ENCODE measurements at regions not wholly inside any gene's neighbourhood (a gene's known extent, or its start where the extent isn't known, plus 50 kb on each side); places are given as distances from the start of the nearest gene placed in this dataset.

DNA sequence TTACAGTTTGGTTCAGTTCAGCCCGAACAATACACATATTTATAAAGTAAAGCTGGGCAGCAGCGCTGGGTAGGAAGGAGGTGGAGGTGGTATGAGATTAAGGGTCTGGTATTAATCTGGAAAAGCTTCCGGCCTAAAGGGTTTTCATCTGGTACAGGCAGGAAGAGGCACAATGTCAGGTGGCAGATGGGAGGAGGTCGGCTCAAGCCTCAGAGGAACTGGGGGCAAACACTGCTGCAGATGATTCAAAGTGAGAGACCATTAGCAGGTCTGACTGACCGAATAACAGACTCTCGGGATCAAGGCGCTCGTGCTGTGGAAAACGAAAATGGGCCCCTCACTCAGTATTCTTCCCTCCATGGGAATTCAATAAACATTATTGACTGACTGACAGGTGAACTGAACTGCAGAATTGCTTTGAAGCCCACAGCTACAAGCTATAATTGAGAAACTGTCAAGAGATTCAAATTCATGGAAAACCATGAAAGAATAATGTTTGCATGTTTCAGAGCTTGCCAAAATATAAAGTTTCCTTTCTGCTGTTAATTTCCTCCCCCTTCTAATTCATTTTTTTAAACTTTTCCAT is 75.3 kb downstream of the TMEM167A start:
- TF ChIP-seq, protein P1, sequence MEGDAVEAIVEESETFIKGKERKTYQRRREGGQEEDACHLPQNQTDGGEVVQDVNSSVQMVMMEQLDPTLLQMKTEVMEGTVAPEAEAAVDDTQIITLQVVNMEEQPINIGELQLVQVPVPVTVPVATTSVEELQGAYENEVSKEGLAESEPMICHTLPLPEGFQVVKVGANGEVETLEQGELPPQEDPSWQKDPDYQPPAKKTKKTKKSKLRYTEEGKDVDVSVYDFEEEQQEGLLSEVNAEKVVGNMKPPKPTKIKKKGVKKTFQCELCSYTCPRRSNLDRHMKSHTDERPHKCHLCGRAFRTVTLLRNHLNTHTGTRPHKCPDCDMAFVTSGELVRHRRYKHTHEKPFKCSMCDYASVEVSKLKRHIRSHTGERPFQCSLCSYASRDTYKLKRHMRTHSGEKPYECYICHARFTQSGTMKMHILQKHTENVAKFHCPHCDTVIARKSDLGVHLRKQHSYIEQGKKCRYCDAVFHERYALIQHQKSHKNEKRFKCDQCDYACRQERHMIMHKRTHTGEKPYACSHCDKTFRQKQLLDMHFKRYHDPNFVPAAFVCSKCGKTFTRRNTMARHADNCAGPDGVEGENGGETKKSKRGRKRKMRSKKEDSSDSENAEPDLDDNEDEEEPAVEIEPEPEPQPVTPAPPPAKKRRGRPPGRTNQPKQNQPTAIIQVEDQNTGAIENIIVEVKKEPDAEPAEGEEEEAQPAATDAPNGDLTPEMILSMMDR (IDR thresholded peaks at IDR 0.05; ENCODE audit: low read depth, low read length), result no peak
- DNase-seq (ENCODE audit: extremely low read depth, low read depth), result no peak

- TF ChIP-seq, protein P1 (IDR thresholded peaks at IDR 0.05; ENCODE audit: low read depth, low read length), result no peak
- DNase-seq (ENCODE audit: extremely low read depth, low read depth), result no peak
These were observed 76.3 kb downstream of the TMEM167A start for GRCh38 chr5:83000922-83001321.

- TF ChIP-seq, protein P1 (IDR thresholded peaks at IDR 0.05; ENCODE audit: low read depth, low read length), result no peak
- DNase-seq (ENCODE audit: extremely low read depth, low read depth), result no peak
These were observed 76.8 kb downstream of the TMEM167A start for GRCh38 chr5:83000428-83000827.

GRCh38 chr5:82993416-82993815 is 83.8 kb downstream of the TMEM167A start:
- TF ChIP-seq, protein P1 (IDR thresholded peaks at IDR 0.05; ENCODE audit: low read depth, low read length), result no peak
- DNase-seq (ENCODE audit: extremely low read depth, low read depth), result no peak

DNA sequence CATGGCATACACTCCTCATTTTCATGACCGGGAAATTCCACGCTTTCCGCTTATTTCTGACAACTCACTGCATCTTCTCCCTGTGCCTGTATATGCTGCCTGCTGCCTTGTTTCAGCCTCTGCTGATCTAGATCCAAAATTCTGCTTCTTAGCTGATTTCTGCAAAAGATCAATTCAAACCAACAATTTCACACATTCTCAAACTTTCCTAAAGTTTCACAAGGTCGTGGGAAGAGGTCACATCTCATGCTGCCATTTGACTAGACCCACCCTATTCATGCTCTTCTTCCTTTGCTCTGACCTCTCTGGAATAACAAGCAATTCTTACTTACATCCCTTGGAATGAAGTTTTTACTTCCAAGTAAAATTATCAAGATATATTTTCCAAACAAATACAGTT is 84.5 kb downstream of the TMEM167A start:
- DNase-seq (ENCODE audit: extremely low read depth, low read depth), result no peak
- TF ChIP-seq, protein P1 (IDR thresholded peaks at IDR 0.05; ENCODE audit: low read depth, low read length), result no peak

DNA sequence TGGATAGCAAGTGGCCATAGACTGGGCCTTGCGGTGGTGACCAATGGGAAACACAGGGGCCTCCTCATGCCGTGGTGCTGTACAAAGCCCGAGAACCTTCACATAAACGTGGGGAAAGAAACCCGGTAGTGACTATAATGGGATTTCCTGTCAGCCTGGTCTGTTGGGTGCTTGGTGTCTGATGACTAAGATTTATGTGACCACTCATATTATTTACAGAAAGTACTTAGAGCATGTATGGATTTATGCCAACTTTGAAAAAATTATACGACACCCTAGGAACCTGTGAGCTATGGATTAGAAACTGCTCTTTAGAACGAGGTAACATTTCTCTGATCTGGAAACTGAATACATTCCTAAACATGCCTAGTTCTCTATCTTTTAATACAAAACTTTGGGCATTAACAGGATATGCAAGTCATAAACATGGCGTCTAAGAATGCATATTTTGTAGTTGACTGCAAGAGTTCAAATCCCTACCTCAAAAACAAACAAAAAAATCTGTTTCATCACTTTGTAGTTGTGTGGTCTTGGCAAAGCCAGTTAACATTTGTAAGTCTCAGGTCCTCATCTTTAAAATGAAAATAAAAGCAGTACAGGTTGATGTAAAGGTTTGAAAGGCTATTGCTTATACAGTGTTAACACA is 85.4 kb downstream of the TMEM167A start:
- no peak for DNase-seq (ENCODE audit: extremely low read depth, low read depth)

GRCh38 chr5:82991059-82991458 is 86.1 kb downstream of the TMEM167A start:
- no peak for DNase-seq (ENCODE audit: extremely low read depth, low read depth)
- TF ChIP-seq, protein P1 (IDR thresholded peaks at IDR 0.05; ENCODE audit: low read depth, low read length), result no peak

More for the DNA sequence above, 85.4 kb downstream of the TMEM167A start:
- TF ChIP-seq, protein P1 (IDR thresholded peaks at IDR 0.05; ENCODE audit: low read depth, low read length), result no peak

Measured in AG09319 (cell line).